Tibial nerve (tissue), 4 donors: ENCODE measurements at regions not wholly inside any gene's neighbourhood (a gene's known extent, or its start where the extent isn't known, plus 50 kb on each side); places are given as distances from the start of the nearest gene placed in this dataset.

Source experiments
- DNase-seq, 2 donors: peaks; one replicate each; pipeline ENCODE4 v3.0.0-alpha.2; 2019; ENCODE audit warnings: low spot score in 2 of 2
- H3K27ac ChIP-seq, 4 donors: fragments of 200-600 bp; sonication (generic) in 3 of 4; one replicate each; pipeline ENCODE4 v1.5.1; 2017 to 2019; ENCODE audit warnings: mild to moderate bottlenecking in 1 of 4
- H3K27me3 ChIP-seq, 2 donors: fragments of 200-600 bp; sonication (generic) in 1 of 2; one replicate each; pipeline versions ENCODE4 v1.5.1 to v1.6.0; 2017 to 2019
- H3K36me3 ChIP-seq, 3 donors: fragments of 200-600 bp; sonication (generic); one replicate each; pipeline ENCODE4 v1.5.1; 2018 to 2019
- H3K4me1 ChIP-seq, 4 donors: fragments of 200-600 bp; sonication (generic) in 3 of 4; one replicate each; pipeline ENCODE4 v1.5.1; 2017 to 2019
- H3K4me3 ChIP-seq, 4 donors: fragments of 200-600 bp; sonication (generic) in 3 of 4; one replicate each; pipeline ENCODE4 v1.5.1; 2017 to 2019; ENCODE audit warnings: mild to moderate bottlenecking in 1 of 4, moderate library complexity in 1 of 4
- H3K9me3 ChIP-seq, 4 donors: fragments of 200-600 bp; sonication (generic) in 3 of 4; one replicate each; pipeline ENCODE4 v1.5.1; 2017 to 2019
- CTCF ChIP-seq, 5 experiments: fragments of 200-600 bp in 3 of 5; fragments of 450-650 bp in 2 of 5; sonication (generic) in 3 of 5; IDR thresholded peaks; one replicate each; pipeline ENCODE4 v1.5.1; 2016 to 2019; ENCODE audit warnings: antibody characterized with exemption in 5 of 5, mild to moderate bottlenecking in 3 of 5, moderate library complexity in 2 of 5
- EP300 ChIP-seq, 2 donors: sonication (generic); formaldehyde crosslinking; IDR thresholded peaks; one replicate each; pipeline ENCODE4 v1.6.1; 2017; ENCODE audit warnings: antibody characterized with exemption in 2 of 2, mild to moderate bottlenecking in 1 of 2
- POLR2A ChIP-seq, 2 donors: fragments of 450-650 bp; IDR thresholded peaks; one replicate each; pipeline ENCODE4 v1.6.1; 2017; ENCODE audit warnings: antibody characterized with exemption in 2 of 2, mild to moderate bottlenecking in 2 of 2, moderate library complexity in 2 of 2
- WGBS, 2 donors: methylation state at CpG; one replicate each; pipeline ENCODE4 v1.1.5; 2018; 5-methylcytosine and 5-hydroxymethylcytosine counted together

- TF ChIP-seq EP300 (IDR thresholded peaks at IDR 0.05) (no peak), POLR2A (IDR thresholded peaks at IDR 0.05) (no peak), CTCF (IDR thresholded peaks at IDR 0.05) (no peak)
- no peak overlapping the region for H3K4me3 ChIP-seq
- H3K27ac ChIP-seq: no peak overlapping the region
- H3K9me3 ChIP-seq: peaks cover 0 to 9% (median 0%) of the 10 kb centered on the region in 4 donors
- DNase-seq: no peak
- no peaks in the 10 kb centered on the region for H3K27me3 ChIP-seq
- no peaks in the 10 kb centered on the region for H3K36me3 ChIP-seq
- H3K4me1 ChIP-seq: peaks cover 0 to 3% (median 0%) of the 10 kb centered on the region in 4 donors
- WGBS, 2 donors: 94 to 95% methylated on average over 14 of the region's 14 CpGs
Measured at GRCh38 chr15:70382762-70383458, 285.2 kb upstream of the TLE3 start.

GRCh38 chr15:70382009-70382749, 284.5 kb upstream of the TLE3 start:
- no peaks in the 10 kb centered on the region for H3K36me3 ChIP-seq
- H3K4me3 ChIP-seq: no peak overlapping the region
- TF ChIP-seq POLR2A (IDR thresholded peaks at IDR 0.05) (no peak), EP300 (IDR thresholded peaks at IDR 0.05) (no peak)
- no peaks in the 10 kb centered on the region for H3K27me3 ChIP-seq
- no peak for DNase-seq
- H3K27ac ChIP-seq: no peak overlapping the region
- H3K4me1 ChIP-seq: peaks cover 0 to 8% (median under 1%) of the 10 kb centered on the region in 4 donors
- WGBS, 2 donors: 82 to 87% methylated on average over 7 of the region's 7 CpGs
- H3K9me3 ChIP-seq: peaks cover 0 to 9% (median 0%) of the 10 kb centered on the region in 4 donors

GRCh38 chr15:70379938-70380883, 282.5 kb upstream of the TLE3 start:
- H3K4me3 ChIP-seq: no peak overlapping the region
- no peak for DNase-seq
- no peak for TF ChIP-seq CTCF (IDR thresholded peaks at IDR 0.05)
- TF ChIP-seq EP300 (IDR thresholded peaks at IDR 0.05): no peak
- TF ChIP-seq POLR2A (IDR thresholded peaks at IDR 0.05): no peak
- H3K27me3 ChIP-seq: no peaks in the 10 kb centered on the region
- H3K4me1 ChIP-seq: peaks cover 0 to 27% (median 11%) of the 10 kb centered on the region in 4 donors
- 94 to 98% methylated on average over 7 to 9 of the region's 9 CpGs for WGBS, 2 donors
- H3K36me3 ChIP-seq: no peaks in the 10 kb centered on the region
- H3K9me3 ChIP-seq: peaks cover 0 to 9% (median 0%) of the 10 kb centered on the region in 4 donors
- no peak overlapping the region for H3K27ac ChIP-seq

GRCh38 chr15:70379134-70379533, 281.4 kb upstream of the TLE3 start:
- no peak overlapping the region for H3K27ac ChIP-seq

More at GRCh38 chr15:70379134-70379533, 281.4 kb upstream of the TLE3 start:
- Histone ChIP-seq H3K4me1 (peaks cover 0 to 30% (median 11%) of the 10 kb centered on the region in 4 donors), H3K27me3 (no peaks in the 10 kb centered on the region), H3K9me3 (peaks cover 0 to 9% (median 0%) of the 10 kb centered on the region in 4 donors), H3K4me3 (no peak overlapping the region), H3K36me3 (no peaks in the 10 kb centered on the region)
- no peak for DNase-seq
- TF ChIP-seq EP300 (IDR thresholded peaks at IDR 0.05) (no peak), POLR2A (IDR thresholded peaks at IDR 0.05) (no peak), CTCF (IDR thresholded peaks at IDR 0.05) (no peak)
- 92 to 98% methylated on average over 9 of the region's 9 CpGs for WGBS, 2 donors
